ENCODE measurements at regions not wholly inside any gene's neighbourhood (a gene's known extent, or its start where the extent isn't known, plus 50 kb on each side); places are given as distances from the start of the nearest gene placed in this dataset.

DNA sequence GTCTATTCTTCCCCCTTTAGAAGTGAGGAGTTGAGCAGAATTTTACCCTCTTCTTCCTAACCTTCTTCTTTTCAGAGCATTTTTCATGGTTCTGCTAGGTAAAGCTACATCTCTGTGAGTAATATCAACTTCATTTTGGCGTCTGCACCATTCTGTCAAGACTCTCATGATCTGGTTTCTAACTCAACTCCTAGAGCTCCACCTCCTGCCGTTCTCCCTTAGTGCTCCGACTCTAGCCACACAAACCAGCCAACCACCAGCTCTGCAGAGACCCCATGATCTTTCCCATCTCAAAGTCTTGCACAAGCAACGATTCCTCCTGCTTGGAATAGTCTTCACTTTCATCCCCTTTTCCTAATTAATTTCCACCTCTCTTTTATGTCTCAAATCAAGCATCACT lies 193.9 kb upstream of the TMC3 start:
- BruUV-seq (replicated peaks): no TSS peak
- no peaks in the 10 kb centered on the region for H3K9me1 ChIP-seq (ENCODE audit: control insufficient read depth, insufficient read depth, low read length)
- TF ChIP-seq NFIC (IDR thresholded peaks at IDR 0.05) (no peak), NCOA1 (IDR thresholded peaks at IDR 0.05; ENCODE audit: low read depth) (no peak), ZC3H4 (CRISPR knock-in tag; IDR thresholded peaks at IDR 0.05; ENCODE audit: borderline replicate concordance) (no peak), IRF2 (CRISPR knock-in tag; IDR thresholded peaks at IDR 0.05) (no peak), MCM2 (IDR thresholded peaks at IDR 0.05; ENCODE audit: low read depth) (no peak), ZBTB17 (CRISPR knock-in tag; IDR thresholded peaks at IDR 0.05) (no peak), PHB (CRISPR knock-in tag; IDR thresholded peaks at IDR 0.05) (no peak), RBM14 (IDR thresholded peaks at IDR 0.05; ENCODE audit: borderline replicate concordance, insufficient read depth, low read depth, low read length) (no peak), NCOA6 (IDR thresholded peaks at IDR 0.05) (no peak), CCNT2 (IDR thresholded peaks at IDR 0.05; ENCODE audit: borderline replicate concordance, extremely low read depth, insufficient read length, low read depth, low read length) (no peak), NFATC3 (IDR thresholded peaks at IDR 0.05) (no peak), C11orf30 (IDR thresholded peaks at IDR 0.05; ENCODE audit: low read depth) (no peak), SMARCA5 (IDR thresholded peaks at IDR 0.05) (no peak), ZKSCAN1 (IDR thresholded peaks at IDR 0.05; ENCODE audit: low read depth, low read length) (no peak), BRCA1 (IDR thresholded peaks at IDR 0.05) (no peak), BRCA1 (CRISPR knock-in tag; IDR thresholded peaks at IDR 0.05) (no peak), NR0B1 (IDR thresholded peaks at IDR 0.05; ENCODE audit: partially characterized antibody) (no peak), GTF2F1 (IDR thresholded peaks at IDR 0.05; ENCODE audit: low read depth, low read length) (no peak), ZNF280A (IDR thresholded peaks at IDR 0.05; ENCODE audit: low read depth, partially characterized antibody) (no peak), GTF2A2 (tag; IDR thresholded peaks at IDR 0.05) (no peak)
- TF ChIP-seq, protein P1, sequence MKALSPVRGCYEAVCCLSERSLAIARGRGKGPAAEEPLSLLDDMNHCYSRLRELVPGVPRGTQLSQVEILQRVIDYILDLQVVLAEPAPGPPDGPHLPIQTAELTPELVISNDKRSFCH (CRISPR knock-in tag; IDR thresholded peaks at IDR 0.05): no peak
- TF ChIP-seq, protein P1 (tag; IDR thresholded peaks at IDR 0.05): no peak
- DNase-seq (ENCODE audit: extremely low read depth in 1 of 4, low spot score in 3 of 4) (no peak), FAIRE-seq (no peak), ATAC-seq (no peak)
- H3K9me3 ChIP-seq (replicated peaks; ENCODE audit: control insufficient read depth, insufficient read depth, low read depth, low read length): no peaks in the 10 kb centered on the region
- no peaks in the 10 kb centered on the region for H4K20me1 ChIP-seq (replicated peaks; ENCODE audit: control insufficient read depth, insufficient read depth, low read length)
- no peak overlapping the region for H3K4me3 ChIP-seq
- no peaks in the 10 kb centered on the region for H3K27me3 ChIP-seq (ENCODE audit: control insufficient read depth in 2 of 2, insufficient read depth in 2 of 2, low read length in 2 of 2)
- H3K9ac ChIP-seq (ENCODE audit: insufficient read depth in 1 of 2, low read depth in 2 of 2, low read length in 2 of 2): no peak overlapping the region
- no peaks in the 10 kb centered on the region for H3K4me1 ChIP-seq (replicated peaks in 1 of 2; ENCODE audit: control insufficient read depth in 2 of 2, insufficient read depth in 2 of 2, low read length in 2 of 2)
- POLR2A ChIA-PET: no interaction called here
- in situ Hi-C loops (cut with MboI) (no loop called here), intact Hi-C loops (cut with micrococcal nuclease) (no loop called here)
- CTCF ChIA-PET (ENCODE audit: low intra/inter-chr PET ratio): no interaction called here
- H3K36me3 ChIP-seq (ENCODE audit: control insufficient read depth, insufficient read depth, low read length): no peaks in the 10 kb centered on the region
- H3K79me2 ChIP-seq (ENCODE audit: control insufficient read depth, insufficient read depth, low read length): no peaks in the 10 kb centered on the region
- WGBS (ENCODE audit: insufficient coverage, low coverage, missing lambda C conversion rate): 1% methylated on average over 4 of the region's 4 CpGs
- H2AFZ ChIP-seq (ENCODE audit: low read depth, low read length): no peak overlapping the region
- no peak overlapping the region for H3K4me2 ChIP-seq (ENCODE audit: insufficient read depth, low read length)
- no peak overlapping the region for H3K27ac ChIP-seq (ENCODE audit: extremely low read depth, low read depth, low read length)
